Ramos (cell line): ENCODE measurements at regions not wholly inside any gene's neighbourhood (a gene's known extent, or its start where the extent isn't known, plus 50 kb on each side); places are given as distances from the start of the nearest gene placed in this dataset.

ENCODE experiments used
- in situ Hi-C: fragments of 300-500 bp; cut with MboI; formaldehyde crosslinking; loops from one replicate; pipeline ENCODE4 v1.14.3; 2022; ENCODE audit warnings: low sequenced_read_pairs; ENCODE audit not compliant: unreplicated experiment

- in situ Hi-C loops, result no loop called here
Observed at GRCh38 chr2:145090841-145091761, 571.2 kb upstream of the ZEB2 start.

GRCh38 chr2:145088756-145089155 is 568.8 kb upstream of the ZEB2 start:
- in situ Hi-C loops, result no loop called here

DNA sequence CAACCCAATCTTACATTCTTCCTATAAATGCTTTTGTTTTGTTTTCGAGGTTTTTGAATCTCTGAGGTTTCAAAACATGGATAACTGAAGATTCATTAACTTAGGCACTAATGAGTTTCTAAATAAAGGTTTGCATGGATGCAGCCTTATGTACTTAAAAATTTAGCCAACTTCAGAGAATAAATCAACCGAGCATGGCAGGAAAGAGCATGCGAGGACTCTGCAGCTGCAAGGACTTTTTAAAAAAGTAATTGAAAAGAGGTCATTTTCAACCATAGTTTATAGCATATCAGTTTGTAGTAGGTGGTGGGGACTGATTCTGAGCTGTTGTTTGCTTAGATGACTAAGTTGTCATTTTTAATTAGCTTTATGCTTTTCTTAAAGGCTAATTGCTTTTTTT is 567.0 kb upstream of the ZEB2 start:
- in situ Hi-C loops, result no loop called here

GRCh38 chr2:145085612-145086011 is 565.7 kb upstream of the ZEB2 start:
- in situ Hi-C loops, result no loop called here

GRCh38 chr2:145080426-145080825 is 560.5 kb upstream of the ZEB2 start:
- in situ Hi-C loops, result no loop called here

DNA sequence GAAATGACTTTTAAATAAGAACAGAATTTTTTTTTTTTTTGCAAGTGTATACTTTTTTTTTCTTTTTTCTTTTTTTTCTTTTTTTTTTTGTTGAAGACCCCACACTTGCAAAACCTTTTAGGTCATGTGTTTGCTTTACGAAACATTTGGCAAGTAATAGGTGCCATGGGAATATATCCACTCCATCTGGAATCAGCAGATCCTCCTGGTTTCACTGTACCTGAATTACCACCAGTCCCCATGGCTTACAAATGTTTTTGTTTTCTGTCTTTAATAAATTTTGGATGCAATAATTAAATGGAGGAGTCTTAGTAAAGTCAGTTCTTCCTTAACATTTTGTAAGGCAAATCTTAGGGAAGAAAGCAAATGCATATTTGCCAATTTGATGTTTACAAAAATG is 559.7 kb upstream of the ZEB2 start:
- in situ Hi-C loops, result no loop called here

GRCh38 chr2:145078923-145079322 is 559.0 kb upstream of the ZEB2 start:
- in situ Hi-C loops, result no loop called here

- in situ Hi-C loops, result no loop called here
Observed at GRCh38 chr2:145076085-145076484, 556.2 kb upstream of the ZEB2 start.

GRCh38 chr2:145075454-145076062 is 555.6 kb upstream of the ZEB2 start:
- in situ Hi-C loops, result no loop called here

DNA sequence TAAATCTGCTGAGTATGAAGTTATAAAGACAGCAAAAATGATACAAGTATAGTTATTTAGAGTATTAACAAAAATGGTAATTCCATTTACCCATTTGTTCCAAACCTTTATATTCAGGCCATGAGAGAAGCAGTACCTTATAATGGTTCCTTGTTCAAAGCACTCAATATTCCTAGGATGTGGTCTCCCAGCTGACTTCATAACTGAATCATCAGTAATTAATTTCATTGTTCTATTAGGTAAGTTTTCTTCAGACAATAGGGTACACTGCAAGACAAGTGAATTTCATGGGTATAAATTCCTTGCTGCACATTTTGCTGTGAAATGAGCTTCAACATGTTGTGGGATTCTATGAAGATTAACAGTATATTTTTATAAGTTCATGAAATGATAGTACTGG is 550.8 kb upstream of the ZEB2 start:
- in situ Hi-C loops, result no loop called here

DNA sequence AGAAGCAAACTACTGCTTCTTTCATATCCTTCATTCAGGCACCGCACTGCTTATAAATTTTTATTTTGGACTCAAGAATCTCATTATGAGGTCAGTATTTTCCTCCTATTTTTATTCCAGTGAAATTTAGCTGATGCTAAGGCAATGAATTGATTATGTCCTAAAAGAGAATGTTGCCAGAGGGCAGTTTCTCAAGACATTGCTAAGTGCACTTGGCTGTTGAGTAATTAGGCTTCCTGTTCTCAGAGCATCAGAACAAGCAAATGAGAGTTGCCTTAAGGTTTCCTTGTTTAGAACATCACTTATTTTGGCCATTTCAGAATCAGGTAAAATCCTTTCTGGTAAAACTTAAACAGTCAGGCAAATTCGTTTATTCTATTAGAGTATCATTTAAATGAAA is 548.6 kb upstream of the ZEB2 start:
- in situ Hi-C loops, result no loop called here

DNA sequence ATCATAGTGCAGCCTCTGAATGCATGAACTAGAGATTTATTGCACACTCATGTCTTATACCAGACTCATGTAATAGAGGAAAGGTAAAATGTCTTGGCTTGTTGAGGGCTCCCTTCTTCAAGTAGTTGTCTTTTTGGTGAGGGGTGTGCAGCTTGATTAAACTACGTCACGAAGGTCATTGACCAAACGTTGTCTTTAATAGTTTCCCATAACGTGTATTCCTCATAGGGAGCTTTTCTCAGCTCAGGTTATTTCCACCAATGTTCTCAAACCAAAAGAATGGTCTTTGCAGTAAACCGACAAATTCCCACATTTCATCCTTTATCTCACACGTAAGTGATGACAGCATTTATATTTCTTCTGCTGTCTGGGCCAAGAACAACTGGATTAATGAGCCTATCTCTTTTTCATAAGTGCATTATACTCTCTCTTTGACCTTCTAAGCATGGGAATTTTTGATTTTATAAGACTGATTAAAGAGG is 547.7 kb upstream of the ZEB2 start:
- in situ Hi-C loops, result no loop called here

DNA sequence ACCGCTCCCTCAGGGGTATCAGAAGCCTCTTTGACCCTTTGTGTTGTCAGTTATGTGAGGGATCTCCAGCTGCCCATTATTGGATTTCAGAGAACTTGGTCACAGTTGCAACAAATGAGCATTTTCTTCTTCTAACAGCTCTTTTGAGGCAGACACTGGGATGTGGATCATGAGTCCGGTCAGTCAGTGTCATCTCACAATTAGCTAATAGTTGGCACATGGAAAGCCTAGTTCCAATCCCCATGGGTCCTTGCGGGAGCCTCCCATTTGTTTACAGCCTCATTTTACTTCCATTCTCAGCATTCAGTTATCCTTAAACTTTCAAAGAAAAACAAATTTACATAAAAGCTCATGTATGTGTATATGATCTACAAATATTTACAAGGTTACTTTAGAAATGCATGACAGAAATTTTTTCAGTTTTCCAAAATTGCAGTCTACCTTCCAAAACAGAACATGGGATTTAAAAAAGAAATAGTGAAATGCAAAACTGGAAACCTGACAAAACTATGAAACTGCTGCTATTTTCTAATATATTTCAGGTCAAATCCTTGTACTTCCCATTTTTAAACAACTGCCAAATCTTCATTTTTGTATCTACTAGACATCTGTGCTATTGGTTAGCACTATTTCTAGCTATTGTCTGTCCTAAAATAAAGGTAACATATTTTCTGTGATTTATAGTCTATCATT is 547.1 kb upstream of the ZEB2 start:
- in situ Hi-C loops, result no loop called here

GRCh38 chr2:145066151-145066661 is 546.3 kb upstream of the ZEB2 start:
- in situ Hi-C loops, result no loop called here

DNA sequence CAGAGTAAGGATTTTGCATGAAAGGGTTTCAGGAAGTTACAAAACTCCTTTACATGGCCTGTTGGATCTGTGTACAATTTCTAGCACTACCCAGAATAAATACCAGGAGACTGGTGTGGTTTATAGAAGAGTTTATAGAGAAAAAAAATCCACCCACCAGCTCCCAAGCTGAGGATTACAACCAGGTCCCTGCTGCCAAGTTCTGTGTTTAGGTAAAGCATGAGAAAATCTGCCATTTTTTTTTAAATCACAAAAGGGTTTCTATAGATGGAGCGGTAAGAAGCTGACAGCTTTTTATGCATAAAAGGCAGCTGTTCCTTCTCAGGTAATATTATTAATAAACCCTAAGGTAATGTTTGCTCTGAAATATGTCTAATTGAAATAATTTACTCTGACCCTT is 545.4 kb upstream of the ZEB2 start:
- in situ Hi-C loops, result no loop called here

GRCh38 chr2:145064511-145064910 is 544.6 kb upstream of the ZEB2 start:
- in situ Hi-C loops, result no loop called here

DNA sequence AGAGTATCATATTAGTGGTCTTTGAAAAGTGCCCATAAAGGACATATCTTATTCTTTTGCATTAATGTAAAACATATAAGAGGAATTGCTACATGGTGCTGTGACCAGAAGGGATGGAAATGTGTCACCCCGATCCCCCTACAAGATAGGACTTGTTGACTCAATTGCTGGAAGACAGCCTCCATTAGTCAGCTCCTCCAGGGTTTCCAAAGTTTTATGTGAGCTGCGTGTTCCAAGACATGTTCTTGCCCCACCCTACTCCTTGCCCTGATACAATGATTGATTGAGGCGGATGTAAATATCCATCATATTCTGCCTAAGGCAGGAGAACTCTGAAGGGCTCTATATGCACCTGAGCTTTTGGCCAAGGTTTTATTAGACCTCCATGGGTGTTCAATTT is 541.0 kb upstream of the ZEB2 start:
- in situ Hi-C loops, result no loop called here

DNA sequence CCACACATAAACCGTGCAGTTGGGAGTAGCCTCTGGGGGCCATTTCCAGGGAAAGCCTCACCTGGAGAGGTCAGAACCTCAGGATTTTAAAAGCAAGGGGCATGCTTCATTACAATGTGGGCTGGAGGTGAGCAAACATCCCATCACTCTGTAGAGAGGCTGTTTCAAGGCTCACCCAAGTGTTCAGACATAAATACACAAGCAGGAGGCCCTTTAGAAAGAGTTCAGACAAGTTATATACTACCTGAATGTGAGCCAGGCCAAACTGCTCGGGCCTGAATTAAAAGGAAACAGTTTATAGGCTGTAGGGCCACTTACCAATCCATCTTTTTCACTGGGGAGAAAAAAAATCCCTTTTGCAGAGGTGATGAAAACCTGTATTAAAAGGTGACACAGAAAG is 540.0 kb upstream of the ZEB2 start:
- in situ Hi-C loops, result no loop called here

- in situ Hi-C loops, result no loop called here
Observed at GRCh38 chr2:145059343-145059742, 539.4 kb upstream of the ZEB2 start.

DNA sequence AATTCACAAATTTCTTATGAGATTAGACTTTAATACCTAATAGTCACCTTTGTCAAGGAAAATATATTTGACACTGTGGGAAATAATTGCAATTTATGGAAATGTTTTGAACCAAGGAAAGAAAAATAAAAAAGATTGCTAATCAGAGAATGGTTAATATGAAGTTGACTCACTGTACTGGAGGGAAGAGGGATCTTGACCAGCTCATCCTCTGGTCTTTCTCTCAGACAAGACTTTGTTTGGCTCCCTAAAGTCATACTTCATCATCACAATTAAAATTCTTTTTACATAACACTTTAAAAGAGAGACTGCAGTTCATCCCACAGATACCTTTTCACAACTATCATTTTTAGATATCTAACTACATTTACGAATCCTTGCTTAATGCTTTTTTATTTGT is 538.5 kb upstream of the ZEB2 start:
- in situ Hi-C loops, result no loop called here

DNA sequence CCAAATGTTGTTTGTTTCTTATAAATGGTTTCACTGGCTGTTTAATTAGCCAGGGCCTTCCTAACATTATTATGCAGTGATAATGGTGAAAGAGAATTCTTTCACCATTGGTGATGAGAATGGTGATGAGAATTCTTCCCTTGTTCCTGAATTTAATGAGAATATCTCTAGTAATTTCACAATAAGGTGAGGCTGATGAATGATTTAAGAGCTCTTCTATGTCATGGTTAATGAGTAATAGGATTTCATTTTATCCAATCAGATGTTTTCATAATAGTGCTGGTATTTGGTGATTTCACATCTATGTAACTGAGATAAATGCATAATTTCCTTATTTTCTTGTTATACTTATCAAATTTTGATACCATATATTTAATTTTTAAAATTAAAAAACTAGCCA is 535.7 kb upstream of the ZEB2 start:
- in situ Hi-C loops, result no loop called here
